HepG2 (cell line): ENCODE measurements at regions not wholly inside any gene's neighbourhood (a gene's known extent, or its start where the extent isn't known, plus 50 kb on each side); places are given as distances from the start of the nearest gene placed in this dataset.

ENCODE experiments used
- ATAC-seq: fragments of 200-7000 bp; cut with Tn5 transposase; 3 replicates; pipeline ENCODE4 v1.9.1; 2020; ENCODE audit warnings: mild to moderate bottlenecking, moderate library complexity
- BruUV-seq: library from RNA; stranded (reverse); fragments of 400-500 nt; replicated peaks from 2 replicates; lab custom pipeline; 2021; lab: Mats Ljungman, UMichigan
- CTCF ChIA-PET: fragments of 300-600 bp; formaldehyde crosslinking; extraction: SDS; loops from one replicate; lab custom pipeline; 2021; ENCODE audit warnings: low total read pairs, inconsistent platforms, low intra/inter-chr PET ratio; lab: Yijun Ruan, JAX
- POLR2A ChIA-PET: fragments of 350-600 bp; sonication (Branson Sonifier 250); formaldehyde crosslinking; loops from one replicate; lab custom pipeline; 2020; ENCODE audit warnings: antibody characterized with exemption, inconsistent platforms; lab: Yijun Ruan, JAX
- DNase-seq: peaks from one replicate; pipeline ENCODE4 v3.0.0-alpha.2; 2015; ENCODE audit warnings: low spot score
- FAIRE-seq: peaks from 3 replicates; lab custom pipeline; 2011; peaks lifted over from hg19 to GRCh38; lab: Jason Lieb, UNC
- H2AFZ ChIP-seq: one replicate; pipeline ENCODE4 v1.6.1; 2011; ENCODE audit warnings: low read length, inconsistent platforms
- H3K27ac ChIP-seq: fragments of 300-600 bp; 3 replicates; pipeline ENCODE4 v1.8.0; 2011; ENCODE audit warnings: mixed run types, mild to moderate bottlenecking, mixed read lengths, low read length, inconsistent platforms; ENCODE audit not compliant: insufficient read depth; ENCODE audit errors: extremely low read length
- H3K27me3 ChIP-seq, 2 experiments: fragments of 200-600 bp in 1 of 2; 2 replicates in 1 of 2; 3 replicates in 1 of 2; pipeline versions ENCODE4 v1.6.0 to v1.8.0; 2011; ENCODE audit warnings: low read length in 2 of 2, mild to moderate bottlenecking in 2 of 2, moderate library complexity in 2 of 2, inconsistent platforms in 1 of 2; ENCODE audit not compliant: insufficient read depth in 2 of 2, control insufficient read depth in 1 of 2
- H3K36me3 ChIP-seq, 2 experiments: fragments of 200-600 bp in 1 of 2; replicated peaks in 1 of 2; 2 replicates in 1 of 2; 3 replicates in 1 of 2; pipeline versions ENCODE4 v1.5.1 to v1.8.0; 2011; ENCODE audit warnings: low read length in 2 of 2, inconsistent platforms in 1 of 2; ENCODE audit not compliant: insufficient read depth in 2 of 2, control insufficient read depth in 1 of 2
- H3K4me1 ChIP-seq: 2 replicates; pipeline ENCODE4 v1.5.1; 2012; ENCODE audit warnings: low read length, inconsistent platforms; ENCODE audit not compliant: insufficient read depth
- H3K4me2 ChIP-seq: 2 replicates; pipeline ENCODE4 v1.6.0; 2011; ENCODE audit warnings: low read depth, low read length, inconsistent platforms
- H3K4me3 ChIP-seq, 3 experiments: fragments of 200-600 bp in 1 of 3; sonication (generic), shearing (Covaris generic) in 1 of 3; replicated peaks in 1 of 3; 2 replicates each; pipeline ENCODE4 v1.5.1; 2011 to 2016; ENCODE audit warnings: low read length in 3 of 3, inconsistent platforms in 2 of 3, low read depth in 2 of 3, mild to moderate bottlenecking in 2 of 3, control low read depth in 1 of 3, mixed read lengths in 1 of 3; ENCODE audit not compliant: insufficient read depth in 1 of 3
- H3K79me2 ChIP-seq: one replicate; pipeline ENCODE4 v1.6.1; 2011; ENCODE audit warnings: low read length, inconsistent platforms; ENCODE audit not compliant: insufficient read depth
- H3K9ac ChIP-seq: 2 replicates; pipeline ENCODE4 v1.6.0; 2011; ENCODE audit warnings: mild to moderate bottlenecking, low read depth, low read length, inconsistent platforms; ENCODE audit not compliant: insufficient read depth
- H3K9me3 ChIP-seq: 2 replicates; pipeline ENCODE4 v1.5.1; 2012; ENCODE audit warnings: mild to moderate bottlenecking, low read length
- H4K20me1 ChIP-seq: 2 replicates; pipeline ENCODE4 v1.6.0; 2011; ENCODE audit warnings: inconsistent platforms, mild to moderate bottlenecking, low read length, moderate library complexity; ENCODE audit not compliant: insufficient read depth
- CCAR2 ChIP-seq: fragments of 200-400 bp; formaldehyde crosslinking; optimal IDR thresholded peaks from 2 replicates; pipeline ENCODE3; 2018; ENCODE audit warnings: low read depth, mild to moderate bottlenecking, low read length, moderate library complexity
- ESRRA ChIP-seq: sonication (generic); formaldehyde crosslinking; IDR thresholded peaks from 2 replicates; pipeline ENCODE4 v1.5.1; 2020; ENCODE audit warnings: mild to moderate bottlenecking, low read depth, missing genetic modification reagents
- FOXJ3 ChIP-seq: sonication (generic); formaldehyde crosslinking; IDR thresholded peaks from 2 replicates; pipeline ENCODE4 v1.4.0; 2020; ENCODE audit warnings: missing genetic modification reagents, mild to moderate bottlenecking, borderline replicate concordance
- KLF15 ChIP-seq: sonication (generic); formaldehyde crosslinking; IDR thresholded peaks from 2 replicates; pipeline ENCODE4 v1.8.1; 2023; ENCODE audit warnings: borderline replicate concordance, mild to moderate bottlenecking, inconsistent platforms, missing genetic modification reagents, mixed read lengths
- NCOA1 ChIP-seq: sonication (generic); formaldehyde crosslinking; IDR thresholded peaks from 2 replicates; pipeline ENCODE4 v1.9.0; 2021; ENCODE audit warnings: missing genetic modification reagents
- RBAK ChIP-seq: sonication (generic); formaldehyde crosslinking; IDR thresholded peaks from 2 replicates; pipeline ENCODE4 v1.5.1; 2020; ENCODE audit warnings: mild to moderate bottlenecking, missing genetic modification reagents
- SP4 ChIP-seq: sonication (generic); formaldehyde crosslinking; IDR thresholded peaks from 2 replicates; pipeline ENCODE4 v1.8.1; 2023; ENCODE audit warnings: mild to moderate bottlenecking, missing genetic modification reagents
- TCF7L2 ChIP-seq: IDR thresholded peaks from 2 replicates; pipeline ENCODE4 v1.6.1; 2011; ENCODE audit warnings: mild to moderate bottlenecking, low read depth, low read length, moderate library complexity
- ZNF263 ChIP-seq: sonication (generic); formaldehyde crosslinking; IDR thresholded peaks from 2 replicates; pipeline ENCODE4 v1.4.0; 2020; ENCODE audit warnings: missing genetic modification reagents
- WGBS: methylation state at CpG from one replicate; pipeline ENCODE4 v1.1.6; 2017; ENCODE audit warnings: low lambda C conversion rate; 5-methylcytosine and 5-hydroxymethylcytosine counted together
- in situ Hi-C: cut with HindIII; loops from 2 replicates; pipeline ENCODE4 v1.10.0; 2017; ENCODE audit warnings: low pct_unique_long_range_greater_than_20kb; ENCODE audit not compliant: extremely low pct_ligation_motif_present
- intact Hi-C: fragments of 100-400 bp; cut with micrococcal nuclease; formaldehyde crosslinking; loops from one replicate; pipeline ENCODE4 v1.10.0; 2022; ENCODE audit not compliant: unreplicated experiment
- TF ChIP-seq, protein P1 (sequence below): IDR thresholded peaks from 2 replicates; pipeline ENCODE4 v1.6.1; 2016; ENCODE audit warnings: missing compliant biosample characterization, missing genetic modification reagents, borderline replicate concordance
- TF ChIP-seq, protein P2 (sequence below), 2 experiments: sonication (generic) in 1 of 2; formaldehyde crosslinking in 1 of 2; IDR thresholded peaks; 2 replicates each; pipeline versions ENCODE4 v1.6.1 to v1.9.0; 2014 to 2022; ENCODE audit warnings: antibody characterized with exemption in 1 of 2, borderline replicate concordance in 1 of 2, inconsistent platforms in 1 of 2, low read depth in 1 of 2, missing genetic modification reagents in 1 of 2

DNA sequence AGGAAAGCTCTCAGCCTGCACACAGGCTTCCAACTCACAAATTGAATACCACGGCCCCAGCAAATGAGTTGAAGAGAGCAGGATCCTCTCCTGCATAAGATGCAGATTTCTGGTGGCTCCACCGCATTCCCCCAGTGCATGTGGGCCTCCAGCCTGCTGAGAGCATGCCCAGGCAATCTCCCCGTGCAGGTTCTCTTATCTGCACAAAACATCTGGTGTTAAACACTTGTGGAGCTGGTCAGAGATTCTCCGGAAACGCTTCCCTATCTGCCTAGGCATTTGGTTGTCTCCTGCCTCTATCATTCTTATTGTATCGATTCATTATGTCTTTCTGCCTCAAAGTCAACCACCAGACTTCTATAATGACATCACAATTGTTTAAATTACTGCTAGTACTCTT is 1349.0 kb upstream of the B3GALT2 start:
- no TSS peak for BruUV-seq
- in situ Hi-C loops = no loop called here
- Histone ChIP-seq H3K27me3 (no peaks in the 10 kb centered on the region), H3K79me2 (no peaks in the 10 kb centered on the region), H3K27ac (no peak overlapping the region), H3K4me2 (peak overlapping the region; percentile 26; the same call in 1 of the 2 replicates), H4K20me1 (no peaks in the 10 kb centered on the region), H2AFZ (no peak overlapping the region), H3K4me3 (no peak overlapping the region), H3K4me1 (0 out of 2 replicates have a peak, but pooled peaks cover 14% of the 10 kb centered on the region), H3K9me3 (peaks cover 8% of the 10 kb centered on the region; the same call in 1 of the 2 replicates), H3K9ac (no peak overlapping the region), H3K36me3 (no peaks in the 10 kb centered on the region)
- TF ChIP-seq ZNF263 = no peak
- TF ChIP-seq TCF7L2 = no peak
- TF ChIP-seq NCOA1 (CRISPR knock-in tag) = no peak
- TF ChIP-seq CCAR2 = no peak
- FAIRE-seq (no peak), ATAC-seq (peak; percentile 54; the same call in 2 of the 3 replicates), DNase-seq (no peak)
- CTCF ChIA-PET = no interaction called here
- intact Hi-C loops = no loop called here
- WGBS = 16% methylated on average over 5 of the region's 6 CpGs
- POLR2A ChIA-PET = no interaction called here

GRCh38 chr1:194534784-194535183 is 1348.4 kb upstream of the B3GALT2 start:
- in situ Hi-C loops = no loop called here
- Histone ChIP-seq H3K4me3 (no peak overlapping the region), H3K9me3 (peaks cover 8% of the 10 kb centered on the region; the same call in 1 of the 2 replicates), H3K79me2 (no peaks in the 10 kb centered on the region), H3K9ac (no peak overlapping the region), H3K36me3 (no peaks in the 10 kb centered on the region), H3K27me3 (no peaks in the 10 kb centered on the region), H3K4me1 (0 out of 2 replicates have a peak, but pooled peaks cover 14% of the 10 kb centered on the region), H3K4me2 (no peak overlapping the region), H3K27ac (no peak overlapping the region), H4K20me1 (no peaks in the 10 kb centered on the region), H2AFZ (no peak overlapping the region)
- intact Hi-C loops = no loop called here
- POLR2A ChIA-PET = no interaction called here
- FAIRE-seq (no peak), DNase-seq (no peak), ATAC-seq (no peak)
- WGBS = 64% methylated on average over 6 of the region's 6 CpGs
- CTCF ChIA-PET = no interaction called here
- BruUV-seq = no TSS peak
- no peak for TF ChIP-seq RBAK (CRISPR knock-in tag)
- no peak for TF ChIP-seq KLF15 (CRISPR knock-in tag)
- TF ChIP-seq, protein P1, sequence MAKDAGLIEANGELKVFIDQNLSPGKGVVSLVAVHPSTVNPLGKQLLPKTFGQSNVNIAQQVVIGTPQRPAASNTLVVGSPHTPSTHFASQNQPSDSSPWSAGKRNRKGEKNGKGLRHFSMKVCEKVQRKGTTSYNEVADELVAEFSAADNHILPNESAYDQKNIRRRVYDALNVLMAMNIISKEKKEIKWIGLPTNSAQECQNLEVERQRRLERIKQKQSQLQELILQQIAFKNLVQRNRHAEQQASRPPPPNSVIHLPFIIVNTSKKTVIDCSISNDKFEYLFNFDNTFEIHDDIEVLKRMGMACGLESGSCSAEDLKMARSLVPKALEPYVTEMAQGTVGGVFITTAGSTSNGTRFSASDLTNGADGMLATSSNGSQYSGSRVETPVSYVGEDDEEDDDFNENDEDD = no peak
- TF ChIP-seq ESRRA (CRISPR knock-in tag) = no peak
- no peak for TF ChIP-seq SP4 (CRISPR knock-in tag)
- TF ChIP-seq, protein P2, sequence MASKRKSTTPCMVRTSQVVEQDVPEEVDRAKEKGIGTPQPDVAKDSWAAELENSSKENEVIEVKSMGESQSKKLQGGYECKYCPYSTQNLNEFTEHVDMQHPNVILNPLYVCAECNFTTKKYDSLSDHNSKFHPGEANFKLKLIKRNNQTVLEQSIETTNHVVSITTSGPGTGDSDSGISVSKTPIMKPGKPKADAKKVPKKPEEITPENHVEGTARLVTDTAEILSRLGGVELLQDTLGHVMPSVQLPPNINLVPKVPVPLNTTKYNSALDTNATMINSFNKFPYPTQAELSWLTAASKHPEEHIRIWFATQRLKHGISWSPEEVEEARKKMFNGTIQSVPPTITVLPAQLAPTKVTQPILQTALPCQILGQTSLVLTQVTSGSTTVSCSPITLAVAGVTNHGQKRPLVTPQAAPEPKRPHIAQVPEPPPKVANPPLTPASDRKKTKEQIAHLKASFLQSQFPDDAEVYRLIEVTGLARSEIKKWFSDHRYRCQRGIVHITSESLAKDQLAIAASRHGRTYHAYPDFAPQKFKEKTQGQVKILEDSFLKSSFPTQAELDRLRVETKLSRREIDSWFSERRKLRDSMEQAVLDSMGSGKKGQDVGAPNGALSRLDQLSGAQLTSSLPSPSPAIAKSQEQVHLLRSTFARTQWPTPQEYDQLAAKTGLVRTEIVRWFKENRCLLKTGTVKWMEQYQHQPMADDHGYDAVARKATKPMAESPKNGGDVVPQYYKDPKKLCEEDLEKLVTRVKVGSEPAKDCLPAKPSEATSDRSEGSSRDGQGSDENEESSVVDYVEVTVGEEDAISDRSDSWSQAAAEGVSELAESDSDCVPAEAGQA (IDR thresholded peaks at IDR 0.05; ENCODE audit: low read depth) = no peak
- TF ChIP-seq, protein P2 (CRISPR knock-in tag; IDR thresholded peaks at IDR 0.05; ENCODE audit: borderline replicate concordance) = no peak
- no peak for TF ChIP-seq FOXJ3
